Fibroblast of skin of abdomen (primary cell): ENCODE measurements at regions not wholly inside any gene's neighbourhood (a gene's known extent, or its start where the extent isn't known, plus 50 kb on each side); places are given as distances from the start of the nearest gene placed in this dataset.

ENCODE experiments used
- DNase-seq: peaks from one replicate; pipeline ENCODE4 v3.0.0-alpha.2; 2013

DNA sequence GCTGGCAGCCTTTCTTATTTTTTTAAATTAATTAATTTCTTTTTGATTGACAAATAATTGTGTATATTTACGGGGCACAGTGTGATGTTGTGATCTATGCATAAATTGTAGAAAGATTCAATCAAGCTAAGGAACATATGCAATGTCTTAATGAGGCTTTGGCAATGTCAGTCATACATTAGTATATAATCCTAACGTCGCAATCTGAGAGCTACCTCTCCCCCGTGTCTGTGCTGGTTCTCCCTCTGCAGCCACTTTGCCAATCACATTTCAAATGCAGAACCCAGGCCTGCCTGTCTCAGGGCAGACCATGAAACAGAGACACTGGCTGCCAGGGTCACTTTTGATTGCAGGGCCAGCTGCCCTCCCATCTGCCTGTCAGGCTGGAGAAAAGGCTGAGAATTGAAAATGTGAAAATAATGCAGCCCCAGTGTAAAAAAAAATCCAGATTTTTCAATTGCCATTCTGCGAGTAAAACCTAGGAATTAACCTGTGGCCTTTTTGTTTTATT, 56.3 kb downstream of the SLC24A2 start:
- no peak for DNase-seq

GRCh38 chr9:19728101-19728500, 60.7 kb downstream of the SLC24A2 start:
- DNase-seq = no peak

GRCh38 chr9:19725970-19726369, 62.9 kb downstream of the SLC24A2 start:
- DNase-seq = no peak

- peak; percentile 32 for DNase-seq
Measured at GRCh38 chr9:19720377-19720776, 68.5 kb downstream of the SLC24A2 start.

DNA sequence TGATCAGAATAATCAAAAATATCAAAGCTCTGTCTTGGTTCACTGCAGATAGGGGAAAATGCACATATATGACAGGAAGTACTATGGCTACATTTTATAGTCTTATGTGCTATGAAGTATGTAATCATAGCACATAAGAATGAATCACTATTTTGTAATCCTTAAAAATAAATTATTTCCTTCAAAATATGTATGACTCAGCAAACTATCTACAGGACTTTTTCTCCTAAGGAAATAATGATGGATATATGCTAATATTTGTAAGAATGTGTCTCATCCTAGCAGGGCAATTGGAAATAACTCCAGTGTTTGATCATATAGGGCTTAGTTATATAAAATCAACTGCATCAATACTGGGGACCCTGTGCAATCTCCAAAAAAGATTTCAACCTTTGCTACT, 85.1 kb downstream of the SLC24A2 start:
- DNase-seq = no peak

GRCh38 chr9:19701991-19702390, 86.8 kb downstream of the SLC24A2 start:
- DNase-seq = no peak

GRCh38 chr9:19701274-19701673, 87.6 kb downstream of the SLC24A2 start:
- no peak for DNase-seq

DNA sequence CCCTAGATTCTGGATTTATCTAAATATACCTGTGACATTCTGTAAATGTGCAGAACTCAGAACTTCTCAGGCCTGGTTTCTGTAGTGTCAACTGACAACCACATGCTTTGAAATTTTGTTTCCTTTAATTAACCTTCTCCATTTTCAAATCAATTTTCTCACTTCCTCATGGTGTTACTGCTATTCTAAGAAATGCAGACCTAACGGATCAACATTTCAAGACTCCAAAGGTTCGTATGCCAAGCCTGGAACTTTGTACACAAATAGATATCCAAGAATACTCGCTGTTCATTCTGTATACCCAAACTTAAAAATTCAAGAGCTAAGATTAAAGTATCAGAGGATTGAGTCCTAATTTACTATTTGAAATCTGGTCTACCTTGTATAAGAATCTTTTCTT, 88.1 kb downstream of the SLC24A2 start:
- no peak for DNase-seq

GRCh38 chr9:19699756-19700155, 89.1 kb downstream of the SLC24A2 start:
- DNase-seq = no peak

DNA sequence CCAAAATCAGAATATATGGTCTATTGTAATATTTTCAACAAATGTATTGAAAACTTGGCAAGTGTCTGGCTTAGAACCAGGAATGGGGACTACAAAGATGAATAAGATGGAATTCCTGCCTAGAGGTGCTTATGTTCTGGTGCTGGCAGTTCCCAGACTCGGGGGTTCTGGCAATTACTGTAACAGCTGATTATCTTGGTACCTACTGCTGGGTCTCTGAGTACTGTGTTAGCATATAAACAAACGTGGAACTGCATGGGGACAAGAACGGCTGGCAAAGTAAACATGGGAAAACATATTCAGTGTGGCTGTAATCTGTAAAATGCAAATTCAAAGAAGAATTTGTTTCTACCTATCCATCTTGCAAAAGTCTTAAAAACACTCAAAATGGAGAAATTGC, 89.9 kb downstream of the SLC24A2 start:
- no peak for DNase-seq

DNA sequence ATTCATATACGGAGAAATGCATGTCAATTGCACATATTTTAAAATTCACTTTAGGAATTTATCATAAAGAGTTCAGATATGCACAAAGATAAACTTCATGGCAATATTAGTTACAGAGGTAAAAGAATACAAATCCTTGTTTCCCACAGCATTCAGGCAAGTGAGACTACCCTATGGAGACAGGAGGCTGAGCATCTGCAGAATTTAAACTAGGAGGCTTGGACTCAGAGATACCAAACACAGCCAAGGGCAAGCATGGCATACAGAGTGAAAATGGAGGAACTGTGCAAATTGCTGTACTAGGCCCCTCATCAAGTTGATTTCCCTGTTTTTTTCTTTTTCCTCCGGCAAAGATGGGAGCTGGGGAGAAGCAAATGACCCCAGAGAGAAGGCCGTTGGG, 94.2 kb downstream of the SLC24A2 start:
- DNase-seq = no peak

DNA sequence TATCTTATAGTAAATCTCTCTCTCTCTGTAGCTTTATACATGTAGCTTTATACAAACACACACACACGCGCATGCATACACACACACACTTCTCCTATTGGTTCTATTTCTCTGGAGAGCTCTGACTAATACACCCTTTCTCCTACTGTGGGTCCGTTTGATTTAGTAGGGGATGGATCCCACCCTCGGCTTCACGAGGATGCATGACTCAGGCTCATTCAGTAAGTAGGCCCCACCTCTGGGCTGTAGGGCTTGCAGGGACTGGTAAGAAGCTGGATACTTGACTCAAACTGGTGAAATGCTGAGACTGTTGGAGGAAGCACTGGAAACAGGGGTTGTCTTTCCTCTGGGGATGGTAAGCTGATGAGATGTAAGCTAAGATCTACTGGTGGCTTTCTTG, 98.7 kb downstream of the SLC24A2 start:
- peak; percentile 28 for DNase-seq

GRCh38 chr9:19689328-19690101, 99.3 kb downstream of the SLC24A2 start:
- DNase-seq = no peak

DNA sequence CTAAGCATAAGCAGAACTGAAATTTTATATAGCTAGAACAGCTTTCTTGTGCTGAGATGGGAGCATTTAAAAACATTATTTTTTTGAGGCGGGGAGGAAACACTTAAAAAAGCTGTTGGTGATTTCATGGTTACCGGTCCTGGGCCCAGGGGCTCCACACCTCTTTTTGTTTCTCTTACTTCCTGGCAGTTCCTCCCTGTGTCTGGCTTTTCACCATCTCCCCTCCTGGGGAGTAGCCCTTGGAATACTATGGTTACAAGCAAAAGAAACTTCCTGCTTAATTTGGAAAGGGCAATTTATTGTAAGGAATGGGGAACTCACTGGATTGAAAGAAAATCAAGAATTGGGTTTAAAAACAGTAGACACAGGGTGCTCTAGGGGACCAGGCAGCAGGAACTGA, 105.1 kb downstream of the SLC24A2 start:
- no peak for DNase-seq

- DNase-seq = no peak
Measured at GRCh38 chr9:19682397-19682796, 106.4 kb downstream of the SLC24A2 start.

DNA sequence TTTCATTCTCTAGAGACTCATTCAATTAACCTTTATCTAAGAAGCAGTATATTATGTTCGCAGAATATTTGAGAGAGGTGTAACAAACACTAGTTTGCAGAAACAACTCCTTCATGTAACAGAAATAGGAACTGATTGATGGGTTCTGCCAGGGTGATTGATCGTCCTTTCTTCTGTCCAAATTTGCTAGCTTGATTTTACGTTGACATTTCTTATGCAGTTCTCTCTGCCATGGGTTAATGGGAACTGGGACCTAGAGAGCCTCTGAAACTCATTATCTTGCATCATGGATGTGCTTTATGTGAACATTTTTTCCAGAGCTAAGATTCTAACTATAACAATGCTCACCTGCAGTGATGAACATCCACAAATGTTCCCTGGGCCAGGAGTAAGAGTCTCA, 107.0 kb downstream of the SLC24A2 start:
- DNase-seq = no peak

DNA sequence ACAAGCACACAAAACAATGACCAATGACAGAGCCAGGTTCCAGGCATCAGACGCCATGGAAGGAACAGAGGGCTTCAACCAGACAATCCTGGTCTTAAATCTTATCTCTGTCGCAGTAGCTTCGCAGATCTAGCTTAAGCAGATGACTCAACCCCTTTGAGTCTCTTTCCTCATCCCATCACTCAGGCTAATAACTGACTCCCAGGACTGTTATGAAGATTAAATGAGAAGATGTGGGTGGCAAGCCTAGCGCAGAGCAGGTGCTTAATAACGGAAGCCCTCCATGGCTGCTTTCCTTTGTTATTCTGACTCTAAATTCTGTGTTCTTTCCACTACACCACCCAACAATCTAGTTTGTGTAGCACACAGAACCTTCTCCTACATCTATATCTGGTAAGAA, 110.9 kb downstream of the SLC24A2 start:
- DNase-seq = no peak

- no peak for DNase-seq
Measured at GRCh38 chr9:19675492-19675891, 113.3 kb downstream of the SLC24A2 start.

DNA sequence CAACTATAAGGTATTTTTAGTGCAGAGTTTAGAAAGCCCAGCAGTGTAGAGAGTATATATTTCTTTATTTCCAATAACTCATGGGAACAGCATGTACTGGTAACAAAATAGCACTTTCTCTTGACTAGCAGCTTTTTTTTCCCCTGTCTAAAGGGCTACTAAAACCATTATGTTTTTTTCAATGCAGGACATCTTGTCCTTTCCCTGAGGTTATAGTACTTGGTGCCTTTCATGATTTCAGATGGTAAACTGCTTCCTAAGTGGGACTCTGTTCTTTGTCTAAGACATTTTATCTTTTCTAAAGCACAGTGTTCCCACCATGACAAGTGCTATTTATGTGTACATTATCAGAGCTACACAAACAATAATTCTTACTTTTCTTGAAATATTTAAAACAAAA, 122.3 kb downstream of the SLC24A2 start:
- no peak for DNase-seq

- DNase-seq = no peak
Measured at GRCh38 chr9:19665146-19665863, 123.5 kb downstream of the SLC24A2 start.

DNA sequence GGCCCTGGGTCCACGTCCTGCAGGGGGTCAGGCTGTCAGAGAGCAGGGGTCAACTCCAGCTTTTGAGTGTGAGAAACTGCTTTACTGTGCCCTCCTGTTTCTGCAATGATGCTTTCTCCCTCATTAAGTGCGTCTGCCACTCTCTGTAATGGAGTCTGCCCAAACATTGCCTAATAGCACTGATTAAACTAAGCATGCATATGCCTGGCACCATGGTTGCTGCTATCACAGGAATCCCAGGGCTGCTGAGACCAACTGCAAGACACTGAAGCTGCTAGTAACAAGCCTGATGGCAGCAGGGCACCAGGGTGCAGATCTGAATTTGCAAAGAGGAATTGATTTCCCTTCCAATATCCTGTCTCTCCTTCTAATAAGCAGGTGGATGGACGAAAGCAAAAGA, 125.3 kb downstream of the SLC24A2 start:
- no peak for DNase-seq

GRCh38 chr9:19662213-19662612, 126.6 kb downstream of the SLC24A2 start:
- DNase-seq = no peak

- DNase-seq = no peak
Measured at GRCh38 chr9:19660019-19660418, 128.8 kb downstream of the SLC24A2 start.

GRCh38 chr9:19656704-19657103, 132.1 kb downstream of the SLC24A2 start:
- no peak for DNase-seq
